Right renal cortex interstitium (tissue), 3 donors: ENCODE measurements at regions not wholly inside any gene's neighbourhood (a gene's known extent, or its start where the extent isn't known, plus 50 kb on each side); places are given as distances from the start of the nearest gene placed in this dataset.
A peak's percentile ranks its signal among the peaks of the same experiment; 100 is the strongest.
"Not testable (repeated sequence)": the region's sequence is repeated elsewhere in the genome, so short reads cannot be mapped to it uniquely, and the experiment has no call there.

ENCODE experiments used
- DNase-seq, 3 donors: peaks; one replicate each; pipeline ENCODE4 v3.0.0-alpha.2; 2013; ENCODE audit warnings: low read depth in 3 of 3, low spot score in 2 of 3

- not testable (repeated sequence) for DNase-seq
These were observed 62.3 kb upstream of the UGT2A3 start for GRCh38 chr4:69013933-69014332.

GRCh38 chr4:69017986-69018385 lies 66.4 kb upstream of the UGT2A3 start:
- not testable (repeated sequence) for DNase-seq

GRCh38 chr4:69019538-69020461 lies 68.2 kb upstream of the UGT2A3 start:
- DNase-seq, result not testable (repeated sequence)

GRCh38 chr4:69020462-69020807 lies 68.8 kb upstream of the UGT2A3 start:
- DNase-seq, result not testable (repeated sequence)

GRCh38 chr4:69025191-69025998 lies 70.9 kb upstream of the UGT2B7 start:
- DNase-seq, result peak in 1 of 3 donors; percentile 4

- DNase-seq, result no peak
These were observed 70.3 kb upstream of the UGT2B7 start for GRCh38 chr4:69025999-69026387.

GRCh38 chr4:69026974-69027373 lies 69.3 kb upstream of the UGT2B7 start:
- no peak for DNase-seq

- DNase-seq, result no peak
These were observed 65.9 kb upstream of the UGT2B7 start for GRCh38 chr4:69030326-69030725.

GRCh38 chr4:69032847-69033638 lies 63.2 kb upstream of the UGT2B7 start:
- no peak for DNase-seq

GRCh38 chr4:69034315-69034740 lies 61.9 kb upstream of the UGT2B7 start:
- DNase-seq, result not testable (repeated sequence)

- no peak for DNase-seq
These were observed 57.7 kb upstream of the UGT2B7 start for GRCh38 chr4:69038582-69038981.

GRCh38 chr4:69039071-69039470 lies 57.2 kb upstream of the UGT2B7 start:
- no peak for DNase-seq

- DNase-seq, result no peak
These were observed 52.0 kb upstream of the UGT2B7 start for GRCh38 chr4:69044247-69044646.
